ENCODE measurements at regions not wholly inside any gene's neighbourhood (a gene's known extent, or its start where the extent isn't known, plus 50 kb on each side); places are given as distances from the start of the nearest gene placed in this dataset.

DNA sequence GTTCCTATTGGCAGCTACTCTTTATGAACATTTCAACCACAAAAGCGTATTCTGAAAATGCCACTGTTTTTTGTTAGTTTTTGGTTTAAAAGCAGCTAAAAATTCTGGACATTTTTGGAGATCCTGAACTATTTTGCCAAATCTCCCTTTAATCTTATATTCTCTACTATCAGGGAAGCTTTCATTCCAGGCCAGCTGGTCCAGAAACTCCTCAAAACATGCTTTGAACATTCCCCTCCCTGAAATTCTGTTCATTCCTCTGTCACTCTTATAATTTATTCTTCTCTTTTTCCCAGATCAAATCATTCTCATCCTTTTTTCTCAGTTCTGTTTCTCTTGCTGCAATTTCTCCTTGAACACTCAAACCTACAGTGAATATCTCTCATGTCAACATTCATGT is 790.9 kb upstream of the ARGLU1 start:
- no peak for DNase-seq (ENCODE audit: low read depth in 1 of 2, low spot score in 1 of 2)

GRCh38 chr13:107351305-107351704 is 783.4 kb upstream of the ARGLU1 start:
- DNase-seq (ENCODE audit: low read depth in 1 of 2, low spot score in 1 of 2): no peak

GRCh38 chr13:107348925-107349324 is 781.0 kb upstream of the ARGLU1 start:
- no peak for DNase-seq (ENCODE audit: low read depth in 1 of 2, low spot score in 1 of 2)

DNA sequence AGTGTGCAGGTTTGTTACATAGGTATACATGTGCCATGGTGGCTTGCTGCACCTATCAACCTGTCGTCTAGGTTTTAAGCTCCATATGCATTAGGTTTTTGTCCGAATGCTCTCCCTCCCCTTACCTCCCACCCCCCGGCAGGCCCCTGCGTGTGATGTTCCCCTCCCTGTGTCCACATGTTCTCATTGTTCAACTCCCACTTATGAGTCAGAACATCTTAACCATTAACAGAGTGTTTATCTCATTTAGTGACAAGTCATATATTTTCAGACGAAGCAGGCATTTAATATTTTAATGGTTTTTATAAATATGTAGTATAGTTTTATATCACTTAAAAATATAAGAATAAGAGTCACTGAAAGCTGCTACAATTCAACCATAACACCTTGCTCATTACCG is 780.5 kb upstream of the ARGLU1 start:
- DNase-seq (ENCODE audit: low read depth in 1 of 2, low spot score in 1 of 2): no peak

GRCh38 chr13:107347641-107348369 is 779.9 kb upstream of the ARGLU1 start:
- no peak for DNase-seq (ENCODE audit: low read depth in 1 of 2, low spot score in 1 of 2)

GRCh38 chr13:107342747-107343146 is 774.8 kb upstream of the ARGLU1 start:
- no peak for DNase-seq (ENCODE audit: low read depth in 1 of 2, low spot score in 1 of 2)

GRCh38 chr13:107339209-107339608 is 771.3 kb upstream of the ARGLU1 start:
- no peak for DNase-seq (ENCODE audit: low read depth in 1 of 2, low spot score in 1 of 2)

DNA sequence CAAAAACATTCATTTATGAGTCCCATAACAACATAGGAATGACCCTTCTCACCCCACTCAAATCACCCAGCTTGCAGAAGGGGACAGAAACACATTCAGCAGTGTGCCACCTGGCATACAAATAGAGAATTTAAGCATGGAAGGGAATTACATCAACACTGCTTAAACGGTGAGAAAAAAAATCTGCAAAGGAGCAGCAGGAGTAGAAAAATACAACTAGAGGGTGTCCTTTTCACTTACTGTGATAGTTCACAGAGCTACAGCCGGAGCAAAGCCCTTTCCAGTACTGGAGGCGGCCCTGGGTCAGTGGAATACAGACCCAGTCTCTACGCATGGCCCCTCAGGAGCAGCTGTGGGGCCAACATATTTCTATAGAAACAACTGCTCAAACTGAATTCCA is 764.3 kb upstream of the ARGLU1 start:
- no peak for DNase-seq (ENCODE audit: low read depth in 1 of 2, low spot score in 1 of 2)

DNA sequence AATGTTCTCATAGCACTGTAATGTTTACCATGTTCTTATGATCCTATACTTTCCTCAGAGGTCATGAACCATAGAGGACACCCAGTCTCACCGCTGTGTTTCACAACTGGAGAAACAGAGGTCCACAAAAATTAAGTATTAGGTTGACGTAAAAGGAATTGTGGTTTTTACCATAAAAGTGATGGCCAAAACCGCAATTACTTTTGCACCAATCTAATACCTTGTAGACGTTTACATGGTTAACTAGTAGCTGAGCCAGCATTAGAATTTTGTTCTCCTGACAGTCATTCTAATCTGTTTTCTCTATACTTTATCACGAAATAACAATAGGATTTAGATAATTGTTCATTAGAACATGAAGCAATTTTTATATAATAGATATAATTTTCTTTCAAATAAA is 763.4 kb upstream of the ARGLU1 start:
- DNase-seq (ENCODE audit: low read depth in 1 of 2, low spot score in 1 of 2): no peak

- no peak for DNase-seq (ENCODE audit: low read depth in 1 of 2, low spot score in 1 of 2)
Measured at GRCh38 chr13:107330484-107330883, 762.5 kb upstream of the ARGLU1 start.

- DNase-seq (ENCODE audit: low read depth in 1 of 2, low spot score in 1 of 2): no peak
Measured at GRCh38 chr13:107329991-107330390, 762.1 kb upstream of the ARGLU1 start.

DNA sequence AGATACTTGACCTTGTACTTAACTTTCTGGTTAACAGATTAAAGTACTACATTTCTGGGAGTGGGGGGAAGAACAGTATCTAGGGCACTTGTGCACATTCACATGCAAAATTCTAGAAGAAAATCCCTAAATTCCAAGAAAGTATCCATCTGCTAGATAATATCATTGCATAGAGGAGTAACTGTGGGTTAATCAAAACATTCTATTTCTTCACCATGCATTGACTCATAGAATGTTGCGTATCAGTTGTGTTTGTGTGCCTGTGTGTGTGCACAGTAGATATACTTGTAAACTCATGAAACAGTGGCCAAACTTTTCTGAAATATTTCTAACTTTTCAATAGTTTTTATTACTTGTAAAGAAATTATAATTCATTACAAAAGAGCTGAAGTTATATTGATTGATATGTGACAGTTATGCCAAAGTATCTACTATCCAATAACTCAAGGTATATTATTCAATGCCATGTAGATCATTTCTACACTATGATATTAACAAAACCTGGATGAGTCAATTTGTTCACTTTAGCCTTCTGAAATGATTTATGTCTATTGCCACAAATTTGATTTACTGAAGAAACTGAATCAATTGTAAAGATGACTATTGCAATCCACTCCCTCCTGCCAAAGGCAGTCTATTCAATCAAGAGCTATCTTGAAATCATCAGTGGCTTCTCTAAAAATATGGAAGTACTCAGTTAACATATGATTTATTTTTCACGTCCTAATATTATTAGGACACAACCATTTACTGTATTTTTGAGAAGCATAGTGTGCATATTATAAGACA is 756.7 kb upstream of the ARGLU1 start:
- DNase-seq (ENCODE audit: low read depth in 1 of 2, low spot score in 1 of 2): no peak

DNA sequence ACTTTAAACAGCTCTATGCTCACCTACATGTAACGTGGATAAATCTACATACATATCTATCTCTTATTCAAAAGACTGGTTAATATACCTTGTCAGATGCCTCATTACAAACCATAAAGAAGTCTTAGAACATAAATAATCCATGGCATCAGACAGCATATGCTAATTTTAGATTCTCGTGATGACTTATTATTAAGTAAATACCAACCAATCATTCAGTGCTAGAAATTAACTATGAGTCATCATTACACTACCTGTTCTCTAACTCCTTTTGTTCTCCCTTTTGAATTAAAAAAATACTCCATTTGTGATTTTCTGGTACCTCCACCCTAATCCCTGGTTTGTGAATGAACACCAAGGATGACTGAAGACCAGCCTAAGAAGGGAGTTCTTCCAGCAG is 754.3 kb upstream of the ARGLU1 start:
- DNase-seq (ENCODE audit: low read depth in 1 of 2, low spot score in 1 of 2): no peak

GRCh38 chr13:107305178-107305577 is 737.2 kb upstream of the ARGLU1 start:
- DNase-seq (ENCODE audit: low read depth in 1 of 2, low spot score in 1 of 2): no peak

DNA sequence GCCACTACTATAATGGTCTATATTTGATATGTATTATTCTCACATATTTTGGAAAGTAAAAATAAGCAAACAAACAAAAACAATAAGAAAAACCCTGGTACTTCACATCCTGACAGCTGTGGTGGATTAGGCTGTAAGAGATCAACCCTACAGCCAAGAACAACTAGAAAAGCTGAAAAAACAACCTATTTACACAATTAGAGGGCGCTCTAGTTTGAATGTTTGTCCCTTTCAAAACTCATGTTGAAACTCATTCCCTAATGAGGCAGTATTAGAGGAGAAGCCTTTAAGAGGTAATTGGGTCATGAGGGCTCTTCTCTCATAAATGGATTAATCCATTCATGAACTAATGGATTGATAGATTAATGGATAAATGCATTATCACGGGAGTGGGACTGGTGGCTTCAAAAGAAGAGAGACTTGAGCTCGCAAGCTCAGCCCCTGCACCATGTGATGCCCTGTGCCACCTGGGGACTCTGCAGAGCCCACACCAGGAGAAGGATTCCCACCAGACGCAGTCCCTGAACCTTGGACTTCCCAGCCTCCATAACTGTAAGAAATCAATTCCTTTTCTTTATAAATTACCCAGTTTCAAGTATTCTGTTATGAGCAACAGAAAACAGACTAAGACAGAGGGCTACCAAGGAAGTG is 733.9 kb upstream of the ARGLU1 start:
- DNase-seq (ENCODE audit: low read depth in 1 of 2, low spot score in 1 of 2): no peak

DNA sequence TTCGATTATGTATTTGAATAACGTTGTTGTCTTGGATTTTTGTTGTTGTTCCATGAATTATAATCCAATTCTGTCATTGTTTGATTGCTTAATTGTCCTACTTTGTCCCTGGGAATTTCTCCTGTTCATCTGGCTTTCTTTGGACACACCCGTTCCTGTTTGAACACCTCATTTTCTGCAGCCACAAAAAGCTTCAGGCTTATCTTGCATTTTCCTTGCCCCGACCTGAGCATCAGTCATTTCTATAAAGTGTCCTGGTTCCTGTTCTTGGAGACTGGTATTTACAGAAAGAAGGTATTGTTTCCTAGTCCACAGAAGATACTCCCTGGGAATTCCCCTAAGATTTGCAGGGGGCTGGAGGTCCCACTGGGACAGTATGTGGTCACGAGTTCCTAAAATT is 731.8 kb upstream of the ARGLU1 start:
- DNase-seq (ENCODE audit: low read depth in 1 of 2, low spot score in 1 of 2): no peak

DNA sequence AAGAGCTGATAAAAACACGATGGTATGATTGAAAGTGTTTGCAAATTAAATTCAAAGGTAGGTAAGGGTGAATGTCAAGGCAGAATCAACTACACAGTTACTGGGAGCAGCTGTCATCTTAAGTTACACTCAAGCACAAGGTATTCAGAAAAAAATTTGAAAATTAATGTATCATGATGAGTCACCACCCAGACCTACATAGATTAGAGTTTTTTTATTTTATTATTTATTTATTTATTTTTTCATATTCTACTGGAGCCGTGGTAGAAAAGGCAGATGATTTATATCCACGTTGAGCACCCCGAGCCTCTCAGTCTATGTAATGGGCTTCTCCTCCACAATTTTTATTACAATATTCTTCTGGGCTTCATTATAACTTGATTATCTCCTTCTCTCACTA is 728.9 kb upstream of the ARGLU1 start:
- no peak for DNase-seq (ENCODE audit: low read depth in 1 of 2, low spot score in 1 of 2)

- no peak for DNase-seq (ENCODE audit: low read depth in 1 of 2, low spot score in 1 of 2)
Measured at GRCh38 chr13:107295416-107296140, 727.6 kb upstream of the ARGLU1 start.

GRCh38 chr13:107293924-107294323 is 726.0 kb upstream of the ARGLU1 start:
- DNase-seq (ENCODE audit: low read depth in 1 of 2, low spot score in 1 of 2): no peak

- no peak for DNase-seq (ENCODE audit: low read depth in 1 of 2, low spot score in 1 of 2)
Measured at GRCh38 chr13:107291875-107292274, 723.9 kb upstream of the ARGLU1 start.

DNA sequence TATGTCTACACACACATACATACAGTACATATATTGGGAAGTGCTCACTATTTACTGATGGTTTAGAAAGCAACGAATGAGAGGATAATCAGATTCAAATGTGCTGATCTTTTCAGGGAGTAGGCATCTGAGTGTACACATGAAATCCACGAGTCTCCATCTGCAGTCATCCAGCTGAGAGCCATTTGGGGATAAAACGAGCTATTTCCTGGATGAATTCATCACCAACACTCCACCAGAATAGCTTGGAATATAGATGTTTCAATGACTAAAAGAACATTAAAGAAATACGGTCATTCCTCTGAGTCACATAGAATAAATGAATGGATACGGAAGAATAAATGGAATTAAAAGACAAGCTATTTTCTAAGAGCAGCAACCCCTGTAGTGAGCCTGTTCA is 721.6 kb upstream of the ARGLU1 start:
- no peak for DNase-seq (ENCODE audit: low read depth in 1 of 2, low spot score in 1 of 2)

DNA sequence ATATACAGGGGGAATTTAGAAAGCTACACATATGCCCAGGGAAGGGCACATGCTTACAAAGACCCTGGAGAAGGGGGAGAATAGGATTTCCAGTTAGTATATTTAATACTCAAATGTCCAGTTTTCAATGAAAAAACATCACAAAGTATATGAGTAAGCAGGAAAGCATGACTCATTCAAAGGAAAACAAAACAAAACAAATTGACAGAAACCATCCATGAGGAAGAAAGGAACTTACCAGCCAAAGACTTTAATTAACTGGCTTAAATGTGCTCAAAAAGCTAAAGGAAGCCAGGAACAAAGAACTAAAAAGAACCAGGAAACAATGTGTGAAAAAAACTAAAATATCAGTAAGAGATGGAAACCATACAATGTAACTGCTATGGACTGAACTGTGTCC is 716.2 kb upstream of the ARGLU1 start:
- DNase-seq (ENCODE audit: low read depth in 1 of 2, low spot score in 1 of 2): no peak
